T-helper 1 cell treated with Interleukin-12 subunit alpha and Interleukin-12 subunit beta and Interleukin-4 antibody, amounts not matched to agents 30 ng/mL and 1 ng/mL, for 36 hours (primary cell): ENCODE measurements at regions not wholly inside any gene's neighbourhood (a gene's known extent, or its start where the extent isn't known, plus 50 kb on each side); places are given as distances from the start of the nearest gene placed in this dataset.

Experiments used
- intact Hi-C: fragments of 100-400 bp; cut with micrococcal nuclease; formaldehyde crosslinking; loops from one replicate; pipeline ENCODE4 v1.15.1; 2024

- intact Hi-C loops = no loop called here
Measured at GRCh38 chr9:23573800-23574199, 252.2 kb downstream of the ELAVL2 start.

- intact Hi-C loops = no loop called here
Measured at GRCh38 chr9:23577611-23578010, 248.4 kb downstream of the ELAVL2 start.

GRCh38 chr9:23581931-23582330 lies 244.1 kb downstream of the ELAVL2 start:
- intact Hi-C loops = no loop called here

GRCh38 chr9:23582836-23583235 lies 243.2 kb downstream of the ELAVL2 start:
- intact Hi-C loops = no loop called here

- intact Hi-C loops = no loop called here
Measured at GRCh38 chr9:23586906-23587305, 239.1 kb downstream of the ELAVL2 start.

- intact Hi-C loops = no loop called here
Measured at GRCh38 chr9:23587433-23587832, 238.6 kb downstream of the ELAVL2 start.

- intact Hi-C loops = no loop called here
Measured at GRCh38 chr9:23587903-23588302, 238.1 kb downstream of the ELAVL2 start.

- intact Hi-C loops = no loop called here
Measured at GRCh38 chr9:23590276-23591000, 235.6 kb downstream of the ELAVL2 start.

- intact Hi-C loops = no loop called here
Measured at GRCh38 chr9:23594421-23594820, 231.6 kb downstream of the ELAVL2 start.

- intact Hi-C loops = no loop called here
Measured at GRCh38 chr9:23596913-23597634, 229.0 kb downstream of the ELAVL2 start.

GRCh38 chr9:23598994-23599393 lies 227.0 kb downstream of the ELAVL2 start:
- intact Hi-C loops = no loop called here

GRCh38 chr9:23603311-23603710 lies 222.7 kb downstream of the ELAVL2 start:
- intact Hi-C loops = no loop called here

GRCh38 chr9:23606107-23606506 lies 219.9 kb downstream of the ELAVL2 start:
- intact Hi-C loops = no loop called here

GRCh38 chr9:23608456-23608855 lies 217.6 kb downstream of the ELAVL2 start:
- intact Hi-C loops = no loop called here

- intact Hi-C loops = no loop called here
Measured at GRCh38 chr9:23611869-23612268, 214.2 kb downstream of the ELAVL2 start.

- intact Hi-C loops = no loop called here
Measured at GRCh38 chr9:23615569-23615968, 210.5 kb downstream of the ELAVL2 start.

GRCh38 chr9:23621188-23621587 lies 204.9 kb downstream of the ELAVL2 start:
- intact Hi-C loops = no loop called here

GRCh38 chr9:23621924-23622323 lies 204.1 kb downstream of the ELAVL2 start:
- intact Hi-C loops = no loop called here

GRCh38 chr9:23622396-23622795 lies 203.6 kb downstream of the ELAVL2 start:
- intact Hi-C loops = no loop called here

GRCh38 chr9:23630488-23630887 lies 195.6 kb downstream of the ELAVL2 start:
- intact Hi-C loops = no loop called here

GRCh38 chr9:23635276-23635675 lies 190.8 kb downstream of the ELAVL2 start:
- intact Hi-C loops = no loop called here

- intact Hi-C loops = no loop called here
Measured at GRCh38 chr9:23636199-23636598, 189.8 kb downstream of the ELAVL2 start.

GRCh38 chr9:23638011-23638410 lies 188.0 kb downstream of the ELAVL2 start:
- intact Hi-C loops = no loop called here
